Cardiac fibroblast (primary cell): ENCODE measurements at regions not wholly inside any gene's neighbourhood (a gene's known extent, or its start where the extent isn't known, plus 50 kb on each side); places are given as distances from the start of the nearest gene placed in this dataset.
"Not testable (repeated sequence)": the region's sequence is repeated elsewhere in the genome, so short reads cannot be mapped to it uniquely, and the experiment has no call there.

Experiments
- DNase-seq, 2 donors: peaks; one replicate each; pipeline versions ENCODE4 v3.0.0 to v3.0.0-alpha.2; 2010; ENCODE audit warnings: low read depth in 2 of 2
- H3K4me3 ChIP-seq, 2 donors: replicated peaks in 1 of 2; 1 replicate in 1 of 2; 2 replicates in 1 of 2; pipeline ENCODE4 v1.5.1; 2011; ENCODE audit warnings: low read depth in 2 of 2, low read length in 2 of 2, mild to moderate bottlenecking in 2 of 2, moderate library complexity in 1 of 2
- TF ChIP-seq, protein P1 (sequence below): IDR thresholded peaks from one replicate; pipeline ENCODE4 v1.5.1; 2011; ENCODE audit warnings: low read depth, mild to moderate bottlenecking, low read length, inconsistent platforms

DNA sequence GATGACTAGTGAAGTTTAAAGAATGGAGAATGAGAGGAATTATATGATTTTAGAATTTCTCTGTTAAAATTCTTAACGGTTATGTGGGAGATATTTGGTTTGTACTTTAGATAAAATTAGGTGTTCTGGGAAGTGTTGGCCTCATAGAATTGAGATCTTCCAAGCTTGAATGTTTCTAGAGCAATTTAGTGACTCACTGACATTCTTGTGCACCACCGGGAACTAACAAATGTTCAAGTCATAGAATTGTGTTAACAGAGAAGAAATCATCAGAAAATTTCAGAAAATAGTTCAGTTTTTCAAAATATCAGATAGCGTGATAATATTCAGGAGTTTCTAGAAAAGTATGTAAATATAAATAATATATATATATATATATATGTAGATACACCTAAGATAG is 67.9 kb upstream of the BMP5 start:
- DNase-seq, result peak; percentile 26 to 59
- no peak overlapping the region for H3K4me3 ChIP-seq
- TF ChIP-seq, protein P1, sequence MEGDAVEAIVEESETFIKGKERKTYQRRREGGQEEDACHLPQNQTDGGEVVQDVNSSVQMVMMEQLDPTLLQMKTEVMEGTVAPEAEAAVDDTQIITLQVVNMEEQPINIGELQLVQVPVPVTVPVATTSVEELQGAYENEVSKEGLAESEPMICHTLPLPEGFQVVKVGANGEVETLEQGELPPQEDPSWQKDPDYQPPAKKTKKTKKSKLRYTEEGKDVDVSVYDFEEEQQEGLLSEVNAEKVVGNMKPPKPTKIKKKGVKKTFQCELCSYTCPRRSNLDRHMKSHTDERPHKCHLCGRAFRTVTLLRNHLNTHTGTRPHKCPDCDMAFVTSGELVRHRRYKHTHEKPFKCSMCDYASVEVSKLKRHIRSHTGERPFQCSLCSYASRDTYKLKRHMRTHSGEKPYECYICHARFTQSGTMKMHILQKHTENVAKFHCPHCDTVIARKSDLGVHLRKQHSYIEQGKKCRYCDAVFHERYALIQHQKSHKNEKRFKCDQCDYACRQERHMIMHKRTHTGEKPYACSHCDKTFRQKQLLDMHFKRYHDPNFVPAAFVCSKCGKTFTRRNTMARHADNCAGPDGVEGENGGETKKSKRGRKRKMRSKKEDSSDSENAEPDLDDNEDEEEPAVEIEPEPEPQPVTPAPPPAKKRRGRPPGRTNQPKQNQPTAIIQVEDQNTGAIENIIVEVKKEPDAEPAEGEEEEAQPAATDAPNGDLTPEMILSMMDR, result no peak

DNA sequence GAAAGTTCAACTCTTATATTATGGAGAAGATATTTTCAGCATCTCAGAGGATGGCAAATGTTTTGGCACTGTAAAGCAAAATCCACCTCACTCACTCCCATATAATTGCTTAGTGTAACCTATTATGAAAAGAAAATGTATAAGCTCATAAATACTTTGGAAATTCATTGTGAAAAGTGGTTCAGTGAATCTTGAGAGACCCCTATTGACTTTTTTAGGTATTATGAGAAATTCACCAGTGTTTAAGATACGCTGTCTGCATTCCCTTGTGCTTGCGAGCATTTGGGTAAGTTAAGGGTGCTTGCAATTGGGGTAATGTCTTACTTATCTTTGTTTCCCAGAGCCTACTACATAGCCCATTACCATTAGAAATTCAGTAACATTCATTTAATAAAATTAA is 66.3 kb upstream of the BMP5 start:
- H3K4me3 ChIP-seq, result no peak overlapping the region
- TF ChIP-seq, protein P1, result no peak
- DNase-seq, result peak; percentile 10 to 61

DNA sequence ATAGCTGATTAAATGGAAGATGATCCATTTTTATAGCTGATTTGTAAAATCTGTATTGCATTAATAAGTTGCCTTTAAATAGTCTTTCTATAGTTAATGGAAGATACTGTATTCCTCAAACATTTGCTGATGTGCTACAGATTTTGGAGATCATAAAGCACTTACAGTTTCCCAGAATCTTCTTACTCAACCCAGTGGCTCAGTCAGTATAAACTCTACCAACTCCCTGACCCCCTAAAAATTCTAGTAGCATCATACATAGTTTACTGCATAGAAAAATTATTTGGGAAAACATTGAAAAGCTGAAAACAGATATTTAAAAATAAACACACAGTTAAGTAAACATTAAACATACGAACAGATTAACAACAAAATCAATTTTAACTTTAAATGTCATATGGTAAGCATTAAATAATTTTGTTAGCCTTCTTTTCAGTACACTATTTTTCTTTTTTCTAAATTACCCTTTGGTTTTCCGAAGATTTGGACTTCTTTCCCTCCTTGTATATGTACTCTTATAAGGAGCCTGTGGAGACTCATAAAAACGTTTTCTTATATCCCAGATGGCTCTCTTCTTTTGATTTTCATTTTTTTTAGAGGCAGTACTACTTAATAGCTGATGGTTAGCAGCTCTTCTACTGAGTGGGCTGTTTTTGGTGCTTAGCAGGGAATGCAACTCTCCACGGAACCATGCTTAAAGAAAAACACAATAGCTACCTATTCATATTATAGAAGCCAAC is 62.7 kb upstream of the BMP5 start:
- TF ChIP-seq, protein P1, result no peak
- DNase-seq, result no peak
- no peak overlapping the region for H3K4me3 ChIP-seq

DNA sequence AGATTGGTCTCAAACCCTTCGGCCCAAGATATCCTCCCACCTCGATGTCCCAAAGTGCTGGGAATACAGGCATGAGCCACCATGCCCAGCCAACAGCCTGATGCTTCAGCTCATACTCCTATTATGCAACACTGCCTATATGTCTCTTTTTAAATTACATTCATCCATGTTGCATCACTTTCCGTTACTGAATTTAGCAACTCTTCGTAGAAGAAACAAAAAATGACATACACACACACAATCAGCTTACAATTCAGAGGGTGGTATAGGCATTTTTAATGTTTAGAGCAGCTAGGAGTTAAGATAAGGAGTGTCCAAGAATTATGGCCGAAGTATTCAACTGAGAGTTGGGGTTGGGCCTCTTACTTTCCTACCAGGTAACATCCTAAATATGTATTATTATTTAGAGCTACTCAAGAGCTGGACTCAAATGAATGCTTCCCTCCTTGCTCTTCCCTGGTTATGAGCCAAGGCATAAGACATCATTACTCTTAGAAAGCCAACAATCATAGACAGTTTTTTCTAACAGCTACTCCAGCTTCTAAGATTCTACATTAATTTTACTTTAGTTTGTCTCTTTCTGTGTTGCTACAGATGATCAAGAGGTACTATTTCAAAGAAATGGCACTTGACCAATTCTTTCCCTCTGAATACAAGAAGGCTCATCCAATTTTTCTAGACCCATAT is 62.0 kb upstream of the BMP5 start:
- H3K4me3 ChIP-seq, result no peak overlapping the region
- DNase-seq, result no peak
- TF ChIP-seq, protein P1, result no peak

DNA sequence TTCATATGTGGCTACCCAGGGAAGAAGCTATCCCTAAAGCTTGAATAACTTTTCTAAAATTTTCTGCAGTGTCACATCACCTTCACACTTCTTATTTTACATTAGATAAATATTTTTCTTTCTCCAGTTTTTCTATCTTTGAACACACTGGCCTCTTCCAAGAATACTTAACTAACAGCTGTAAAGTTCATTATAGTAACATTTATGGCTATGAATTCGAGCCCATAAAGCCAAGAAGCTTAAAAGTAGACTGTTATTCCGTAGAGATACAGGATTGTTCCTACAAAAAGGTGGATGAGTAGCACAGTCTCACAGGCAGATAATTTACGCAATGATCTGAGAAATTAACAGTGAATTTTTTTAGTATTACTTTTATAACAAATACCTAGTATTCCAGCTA is 55.7 kb upstream of the BMP5 start:
- DNase-seq, result no peak
- H3K4me3 ChIP-seq, result no peak overlapping the region
- TF ChIP-seq, protein P1, result no peak

DNA sequence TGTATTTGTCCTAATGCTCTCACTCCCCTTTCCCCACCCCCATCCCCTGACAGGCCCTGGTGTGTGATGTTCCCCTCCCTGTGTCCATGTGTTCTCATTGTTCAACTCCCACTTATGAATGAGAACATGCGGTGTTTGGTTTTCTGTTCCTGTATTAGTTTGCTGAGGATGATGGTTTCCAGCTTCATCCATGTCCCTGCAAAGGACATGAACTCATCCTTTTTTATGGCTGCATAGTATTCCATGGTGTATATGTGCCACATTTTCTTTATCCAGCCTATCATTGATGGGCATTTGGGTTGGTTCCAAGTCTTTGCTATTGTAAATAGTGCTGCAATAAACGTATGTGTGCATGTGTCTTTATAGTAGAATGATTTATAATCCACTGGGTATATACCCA is 52.3 kb upstream of the BMP5 start:
- DNase-seq, H3K4me3 ChIP-seq: not testable (repeated sequence)

DNA sequence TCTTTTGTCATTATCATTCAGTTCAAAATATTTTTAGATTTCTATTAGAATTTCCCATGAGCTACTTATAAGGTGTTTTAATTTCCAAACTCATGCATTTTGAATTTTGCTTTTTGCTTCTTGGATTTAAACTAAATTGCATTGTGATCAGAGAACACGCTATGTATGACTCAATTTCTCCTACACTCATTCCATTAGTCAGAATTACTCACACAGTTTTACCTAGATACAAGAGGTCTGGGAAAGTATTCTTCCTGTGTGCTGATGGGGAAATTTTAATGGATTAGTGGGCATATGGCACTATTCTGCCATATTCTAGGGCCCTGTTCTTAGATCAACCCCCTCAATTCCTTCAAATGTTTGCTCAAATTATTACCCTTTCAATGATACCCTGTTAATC is 49.9 kb upstream of the BMP5 start:
- no peak overlapping the region for H3K4me3 ChIP-seq
- peak; percentile 55 to 94 for DNase-seq
- TF ChIP-seq, protein P1, result no peak
